ENCODE measurements at regions not wholly inside any gene's neighbourhood (a gene's known extent, or its start where the extent isn't known, plus 50 kb on each side); places are given as distances from the start of the nearest gene placed in this dataset.

DNA sequence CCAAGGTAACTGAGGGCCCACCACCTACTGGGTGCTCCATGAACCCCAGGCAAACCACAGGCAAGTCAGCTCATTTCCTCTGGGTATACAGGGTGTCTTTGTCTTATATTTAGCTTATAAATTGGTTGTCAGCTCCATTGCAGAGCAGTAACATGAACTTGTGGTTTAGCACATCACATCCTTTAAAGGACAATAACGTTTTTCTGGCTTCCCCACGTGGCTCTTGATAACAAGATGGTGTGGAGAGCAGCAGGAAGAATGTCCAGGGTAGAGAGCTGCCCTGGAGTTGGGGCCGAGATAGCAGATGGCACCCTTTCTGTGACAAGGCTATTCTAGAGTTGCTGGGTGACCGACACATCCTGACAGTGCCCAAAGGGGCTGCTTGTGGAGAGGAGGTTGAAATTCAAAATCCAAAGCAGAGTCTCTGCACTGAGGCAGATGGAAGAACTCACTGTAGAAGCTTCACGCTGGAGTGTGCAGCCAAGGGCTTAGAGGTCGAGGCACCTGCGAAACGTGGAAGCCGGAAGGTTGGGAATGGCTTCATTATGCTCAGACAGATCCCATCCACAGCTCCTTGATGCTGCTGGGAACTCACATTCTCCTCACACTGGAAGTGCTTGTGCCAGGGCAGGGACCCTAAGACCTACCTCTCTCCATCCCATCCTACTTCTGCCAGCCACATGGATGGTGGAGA, 133.0 kb upstream of the FRY start:
- FAIRE-seq: no peak

DNA sequence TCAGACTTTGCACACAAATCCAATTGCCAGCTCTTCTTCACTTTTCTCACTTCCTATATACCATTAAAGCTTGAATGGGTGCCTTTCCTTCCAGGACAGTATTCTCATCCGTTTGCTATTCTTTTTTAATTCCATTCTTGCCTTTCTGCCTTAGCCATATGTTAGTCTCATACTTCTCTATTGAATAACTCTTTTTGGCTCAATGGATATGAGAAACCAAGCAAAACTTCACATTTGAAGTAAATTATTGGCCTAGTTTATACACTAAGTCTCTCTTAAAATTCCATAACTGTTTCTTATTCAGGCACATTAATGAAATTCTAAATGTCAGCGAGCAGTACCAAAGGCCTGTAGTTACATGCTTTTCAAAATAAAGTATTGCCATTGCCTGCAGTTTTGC, 129.6 kb upstream of the FRY start:
- no peak for FAIRE-seq

GRCh38 chr13:31903111-31903815, 128.3 kb upstream of the FRY start:
- no peak for FAIRE-seq

DNA sequence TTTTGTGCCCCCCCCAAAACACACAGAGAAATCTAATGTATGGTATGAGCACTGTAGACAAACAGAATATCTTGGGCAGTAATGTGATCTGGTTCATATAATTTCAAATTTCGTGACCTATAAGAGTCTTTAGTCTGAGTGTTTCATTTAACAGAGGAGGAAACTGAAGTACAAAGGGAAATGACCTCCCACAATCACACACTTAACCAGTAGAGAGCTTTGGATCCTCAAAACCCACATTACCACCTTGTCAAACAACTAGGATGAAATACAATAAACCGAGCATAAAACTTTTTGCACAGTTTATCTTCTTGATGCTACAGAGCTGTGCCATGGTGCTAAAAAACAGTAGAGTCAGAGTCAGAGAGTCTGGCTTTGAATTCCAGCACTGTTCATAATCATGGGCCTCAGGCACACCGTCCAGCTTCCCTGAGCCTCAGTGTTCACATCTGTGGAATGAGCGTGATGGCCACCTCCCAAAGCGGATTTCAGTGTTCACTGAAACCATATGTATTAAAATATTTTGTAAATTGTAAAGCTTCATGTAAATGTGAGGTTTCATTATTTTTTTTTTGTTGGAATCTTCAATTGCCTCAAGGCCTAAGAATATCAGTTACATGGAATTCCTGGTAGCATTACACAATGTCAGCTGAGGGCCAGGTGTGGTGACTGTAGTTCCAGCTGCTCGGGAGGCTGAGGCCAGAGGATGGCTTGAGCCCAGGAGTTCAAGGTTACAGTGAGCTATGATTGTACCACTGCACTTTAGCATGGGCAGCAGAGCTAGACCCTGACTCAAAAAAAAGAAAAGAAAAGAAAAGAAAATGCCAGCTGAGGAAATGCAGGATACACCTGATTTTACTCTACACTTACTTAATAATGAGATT, 126.4 kb upstream of the FRY start:
- FAIRE-seq: no peak

DNA sequence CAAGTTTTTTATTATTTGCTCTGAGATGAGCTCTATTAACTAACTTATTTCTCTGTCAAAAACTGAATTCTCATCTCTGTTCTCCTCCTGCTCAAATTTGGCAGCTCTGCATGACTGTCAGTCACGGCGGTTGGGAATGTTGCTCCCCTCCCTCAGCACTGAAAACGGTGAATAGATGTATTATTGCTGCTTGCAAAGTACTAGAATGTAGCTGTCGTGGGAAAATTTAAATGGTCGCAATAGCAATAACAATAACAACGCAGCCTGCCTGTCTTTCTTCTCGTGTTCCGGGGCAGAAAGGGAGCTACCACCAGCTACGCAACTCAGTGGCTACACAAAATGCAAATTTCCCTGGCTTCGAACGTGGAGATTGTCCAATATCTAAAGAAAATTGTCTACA, 125.6 kb upstream of the FRY start:
- no peak for FAIRE-seq

GRCh38 chr13:31908696-31909411, 122.7 kb upstream of the FRY start:
- no peak for FAIRE-seq

- FAIRE-seq: peak; percentile 95
Observed at GRCh38 chr13:31909864-31910551, 121.6 kb upstream of the FRY start.

DNA sequence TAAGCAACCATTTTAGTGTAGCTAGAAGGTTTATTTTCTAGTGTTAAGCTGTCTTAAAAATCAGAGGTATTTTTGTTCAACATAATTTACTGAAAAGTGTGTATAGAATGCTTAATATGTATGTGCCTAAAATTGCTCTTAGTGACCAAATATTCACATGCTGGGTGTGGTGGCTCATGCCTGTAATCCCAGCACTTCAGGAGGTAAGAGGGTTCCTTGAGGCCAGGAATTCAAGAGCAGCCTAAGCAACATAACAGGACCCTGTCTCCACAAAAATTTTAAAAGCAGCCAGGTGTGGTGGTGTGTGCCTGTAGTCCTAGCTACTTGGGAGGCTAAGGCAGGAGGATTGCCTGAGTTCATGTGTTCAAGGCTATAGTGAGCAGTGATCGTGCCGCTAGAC, 120.9 kb upstream of the FRY start:
- no peak for FAIRE-seq

DNA sequence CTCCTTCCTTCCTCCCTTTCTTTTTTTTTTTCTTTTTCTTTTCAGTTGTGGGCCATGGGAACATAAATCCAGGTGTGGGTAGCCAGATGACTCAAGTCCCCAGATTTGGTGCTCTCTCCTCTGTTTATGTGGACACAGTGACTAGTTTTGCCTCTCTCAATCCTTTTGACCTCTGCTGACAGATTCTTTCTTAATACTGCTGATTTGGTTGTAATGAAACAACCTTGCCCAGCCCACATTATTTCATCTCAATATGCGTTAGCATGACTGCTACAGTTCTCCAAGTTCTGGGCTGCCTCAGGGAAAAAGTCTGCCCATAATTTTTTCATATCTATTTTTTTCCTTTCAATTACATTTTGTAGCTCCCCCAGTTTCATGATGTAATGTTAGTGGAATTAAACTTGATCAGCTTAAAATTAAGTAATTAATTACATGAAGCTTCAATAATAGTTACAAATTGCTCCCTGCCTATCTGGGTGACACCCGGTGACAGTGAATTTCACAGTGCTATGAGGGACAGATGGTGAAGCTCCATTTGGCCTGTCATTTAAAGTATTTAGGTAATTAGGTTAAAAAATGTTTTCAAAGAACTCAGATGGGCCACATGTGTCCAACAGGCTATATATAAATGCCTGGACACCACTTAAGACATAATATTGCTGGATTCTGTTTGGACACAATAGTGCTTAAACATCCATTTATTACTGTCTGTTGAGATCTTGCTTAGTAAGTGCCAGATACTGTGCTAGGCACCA, 118.8 kb upstream of the FRY start:
- FAIRE-seq: no peak

DNA sequence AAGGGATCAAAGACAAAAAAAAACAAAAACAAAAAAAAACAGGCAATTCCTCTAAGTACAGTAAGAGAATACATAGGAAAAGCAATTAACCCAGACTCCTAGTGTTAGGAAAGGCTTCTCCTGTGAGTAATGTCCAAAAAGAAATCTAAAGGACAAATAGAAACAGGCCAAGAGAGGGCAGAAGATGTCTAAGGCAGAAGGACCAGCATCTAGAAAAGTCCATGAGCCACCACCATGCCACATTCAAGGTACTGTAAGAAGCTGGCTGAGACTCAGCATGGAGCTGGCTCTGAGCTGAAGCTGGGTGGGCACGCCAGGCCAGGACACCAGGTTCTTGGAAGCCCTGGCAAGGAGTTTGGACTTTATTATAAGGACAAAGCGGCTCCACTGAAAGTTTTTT, 118.1 kb upstream of the FRY start:
- FAIRE-seq: no peak

DNA sequence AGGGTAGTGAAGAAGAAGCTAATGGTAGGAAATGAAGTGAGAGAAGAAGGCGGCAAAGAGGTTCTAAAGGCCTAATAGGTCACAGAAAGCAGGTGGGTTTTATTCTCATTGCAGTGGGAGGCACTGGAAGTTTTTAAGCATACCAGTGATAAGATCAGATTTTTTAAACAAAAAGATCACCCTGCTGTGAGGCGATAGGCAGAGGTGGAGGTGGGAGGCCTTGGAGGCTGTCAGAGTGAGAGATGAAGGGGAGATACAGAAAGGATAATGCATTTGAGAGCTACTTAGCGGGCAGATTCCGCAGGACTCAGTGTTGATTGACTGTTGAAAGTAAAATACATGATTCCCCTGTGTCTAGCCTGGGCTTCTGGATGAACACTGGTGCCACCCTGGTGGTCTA, 116.7 kb upstream of the FRY start:
- FAIRE-seq: no peak

DNA sequence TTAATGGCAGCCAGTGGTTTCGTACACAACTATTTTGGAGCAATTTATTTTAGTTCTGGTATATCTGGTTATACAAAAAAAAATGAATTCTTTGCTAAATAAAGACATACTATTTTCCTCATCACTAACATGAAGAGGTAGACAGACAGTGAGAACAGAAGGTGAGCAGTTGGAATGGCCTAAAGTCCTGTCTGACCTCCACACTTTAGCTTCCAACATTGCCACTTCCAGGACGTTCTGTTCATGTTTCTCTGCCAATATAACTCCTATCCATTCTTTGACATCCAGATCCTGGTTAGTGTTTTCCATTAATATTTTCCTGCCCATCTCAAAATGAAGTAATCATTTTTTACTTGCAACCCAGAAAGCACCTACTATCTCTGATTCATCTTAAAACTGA, 112.9 kb upstream of the FRY start:
- FAIRE-seq: no peak

DNA sequence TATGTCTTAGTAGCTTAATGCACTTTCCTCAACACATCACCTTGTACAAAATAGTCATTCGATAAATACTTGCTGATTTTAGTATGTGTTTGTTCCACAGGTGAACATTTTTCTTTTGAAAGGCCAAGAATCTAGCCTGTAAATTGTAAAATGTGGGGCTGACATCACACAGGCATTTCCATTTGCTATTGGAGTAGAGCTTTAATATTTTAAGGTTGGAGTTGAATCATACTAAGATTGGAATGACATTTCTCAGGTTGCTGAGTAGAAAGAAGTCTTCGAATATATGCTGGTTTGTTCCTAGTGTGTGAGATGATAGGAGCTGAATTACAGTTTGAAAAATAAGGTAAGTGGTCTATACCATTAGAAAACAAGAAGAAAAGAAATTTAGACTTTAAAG, 112.3 kb upstream of the FRY start:
- FAIRE-seq: no peak

GRCh38 chr13:31919971-31920726, 111.4 kb upstream of the FRY start:
- FAIRE-seq: no peak

GRCh38 chr13:31920727-31921100, 110.9 kb upstream of the FRY start:
- FAIRE-seq: no peak

GRCh38 chr13:31922724-31923123, 108.8 kb upstream of the FRY start:
- FAIRE-seq: no peak

- no peak for FAIRE-seq
Observed at GRCh38 chr13:31923134-31923763, 108.3 kb upstream of the FRY start.

DNA sequence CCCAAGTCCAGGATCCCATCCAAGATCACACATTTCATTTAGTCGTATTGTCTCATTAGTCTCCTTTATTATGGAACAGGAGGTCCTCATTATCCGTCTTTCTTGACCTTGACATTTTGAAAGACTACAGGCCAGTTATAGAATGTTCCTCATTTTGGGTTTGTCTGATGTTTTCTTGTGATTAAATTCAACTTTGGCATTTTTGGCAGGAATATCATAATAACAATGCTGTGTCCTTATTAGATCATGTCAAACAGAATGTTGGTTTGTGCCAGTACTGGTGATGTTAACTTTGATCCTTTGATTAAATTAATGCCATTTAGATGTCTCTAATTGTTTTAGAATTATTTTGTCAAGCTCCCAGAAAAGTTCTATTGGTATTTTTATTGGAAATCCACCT, 106.5 kb upstream of the FRY start:
- no peak for FAIRE-seq

DNA sequence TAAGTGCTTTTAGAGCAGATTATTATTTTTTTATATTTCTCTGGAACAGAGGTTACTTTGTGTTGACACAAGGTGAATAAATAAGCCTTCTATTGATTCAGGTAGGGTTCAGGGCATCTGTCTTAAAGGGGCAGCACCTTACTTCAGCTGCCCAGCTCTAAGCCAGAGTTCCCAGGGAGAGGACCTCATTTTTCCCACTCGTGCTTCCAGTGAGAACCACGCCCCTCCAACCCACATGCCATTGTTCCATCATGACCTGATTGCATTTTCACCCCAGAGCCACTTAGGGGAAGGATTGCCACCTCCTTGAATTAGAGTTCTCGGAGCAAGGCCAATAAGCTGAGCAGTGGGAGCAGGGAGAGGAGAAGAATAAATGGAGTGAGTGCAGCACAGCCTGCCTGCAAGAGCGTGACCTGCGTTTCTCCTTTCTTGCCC, 104.3 kb upstream of the FRY start:
- FAIRE-seq: no peak

DNA sequence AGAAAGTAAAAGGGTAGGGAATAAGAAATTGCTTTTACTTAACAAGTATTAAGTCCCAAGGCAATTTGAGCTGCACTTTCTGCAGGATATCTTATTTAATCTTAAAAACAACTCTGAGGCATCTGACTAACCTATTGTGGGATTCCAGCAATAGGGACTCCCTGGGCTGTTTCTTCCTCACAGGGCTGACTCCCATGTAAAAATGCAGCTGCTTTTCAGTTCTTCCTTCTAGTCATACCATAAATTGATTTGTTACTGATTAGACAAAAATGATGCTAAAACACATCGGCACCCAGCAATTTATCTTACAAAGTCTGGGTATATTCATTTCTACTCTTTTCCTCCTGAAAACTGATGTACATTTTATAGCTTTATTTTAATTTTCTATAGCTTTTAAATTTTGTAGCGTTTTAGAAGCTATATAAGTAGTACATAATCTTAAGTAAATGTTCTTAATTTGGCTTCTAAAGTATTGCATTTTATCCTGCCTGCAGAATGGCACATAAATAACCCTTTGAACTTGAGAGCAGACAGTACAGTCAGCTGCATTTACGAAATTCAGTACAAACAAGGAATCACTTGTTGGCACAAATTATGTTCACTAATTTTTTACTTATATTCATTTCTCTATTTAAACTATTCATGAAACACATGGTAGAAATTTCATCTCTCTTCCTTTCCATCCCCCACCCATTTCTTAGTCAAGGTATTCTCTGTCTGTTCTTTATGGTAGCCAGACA, 102.4 kb upstream of the FRY start:
- no peak for FAIRE-seq

Measured in endometrium (tissue), 2 donors.